H9 (cell line): ENCODE measurements at regions not wholly inside any gene's neighbourhood (a gene's known extent, or its start where the extent isn't known, plus 50 kb on each side); places are given as distances from the start of the nearest gene placed in this dataset.

Source experiments
- DNase-seq: peaks from one replicate; pipeline ENCODE4 v3.0.0-alpha.2; 2017
- H2AFZ ChIP-seq: one replicate; pipeline ENCODE4 v1.6.1; 2013; ENCODE audit warnings: mild to moderate bottlenecking, low read length, control low read depth, moderate library complexity
- H2AK5ac ChIP-seq: 2 replicates; pipeline ENCODE4 v1.6.1; 2013; ENCODE audit warnings: low read length, control low read depth, mixed read lengths; ENCODE audit not compliant: insufficient read length
- H2BK120ac ChIP-seq: one replicate; pipeline ENCODE4 v1.6.1; 2013; ENCODE audit warnings: low read depth, mild to moderate bottlenecking, low read length, control low read depth, inconsistent platforms; ENCODE audit not compliant: poor library complexity, severe bottlenecking
- H2BK12ac ChIP-seq: 2 replicates; pipeline ENCODE4 v1.6.1; 2013; ENCODE audit warnings: low read length, control low read depth, mixed read lengths, low read depth; ENCODE audit not compliant: insufficient read length
- H2BK15ac ChIP-seq: 2 replicates; pipeline ENCODE4 v1.6.1; 2013; ENCODE audit warnings: low read depth, low read length, control low read depth
- H2BK20ac ChIP-seq: one replicate; pipeline ENCODE4 v1.6.1; 2013; ENCODE audit warnings: low read depth, mild to moderate bottlenecking, low read length, control low read depth, inconsistent platforms; ENCODE audit not compliant: poor library complexity, severe bottlenecking
- H2BK5ac ChIP-seq: 2 replicates; pipeline ENCODE4 v1.6.1; 2013; ENCODE audit warnings: low read length, control low read depth, mixed read lengths; ENCODE audit not compliant: insufficient read length
- H3K14ac ChIP-seq: 2 replicates; pipeline ENCODE4 v1.6.1; 2013; ENCODE audit warnings: low read length, control low read depth; ENCODE audit not compliant: insufficient read depth
- H3K18ac ChIP-seq: 2 replicates; pipeline ENCODE4 v1.6.1; 2013; ENCODE audit warnings: low read depth, mild to moderate bottlenecking, mixed read lengths, low read length, control low read depth; ENCODE audit not compliant: insufficient read length
- H3K23ac ChIP-seq: 2 replicates; pipeline ENCODE4 v1.6.1; 2013; ENCODE audit warnings: low read length, control low read depth, mixed read lengths, low read depth; ENCODE audit not compliant: insufficient read length
- H3K23me2 ChIP-seq: 2 replicates; pipeline ENCODE4 v1.6.1; 2013; ENCODE audit warnings: low read depth, mild to moderate bottlenecking, mixed read lengths, low read length, control low read depth; ENCODE audit not compliant: insufficient read length, poor library complexity, severe bottlenecking
- H3K27ac ChIP-seq: 2 replicates; pipeline ENCODE4 v1.5.1; 2013; ENCODE audit warnings: low read length, control low read depth, mixed read lengths, low read depth; ENCODE audit not compliant: insufficient read length
- H3K27me3 ChIP-seq: 2 replicates; pipeline ENCODE4 v1.6.1; 2013; ENCODE audit warnings: low read length, control low read depth, inconsistent platforms; ENCODE audit not compliant: insufficient read depth
- H3K4ac ChIP-seq: 2 replicates; pipeline ENCODE4 v1.6.1; 2013; ENCODE audit warnings: low read depth, mild to moderate bottlenecking, control low read depth, inconsistent platforms, low read length, moderate library complexity
- H3K4me1 ChIP-seq: 2 replicates; pipeline ENCODE4 v1.6.1; 2013; ENCODE audit warnings: low read length, control low read depth, inconsistent platforms; ENCODE audit not compliant: insufficient read depth
- H3K4me2 ChIP-seq: 2 replicates; pipeline ENCODE4 v1.6.1; 2013; ENCODE audit warnings: low read length, control low read depth, mixed read lengths; ENCODE audit not compliant: insufficient read length, insufficient read depth
- H3K56ac ChIP-seq: 2 replicates; pipeline ENCODE4 v1.6.1; 2013; ENCODE audit warnings: low read depth, mild to moderate bottlenecking, mixed read lengths, low read length, control low read depth; ENCODE audit not compliant: insufficient read length
- H3K79me1 ChIP-seq: 2 replicates; pipeline ENCODE4 v1.6.1; 2013; ENCODE audit warnings: low read depth, mild to moderate bottlenecking, moderate library complexity, low read length, control low read depth, inconsistent platforms; ENCODE audit not compliant: insufficient read depth, poor library complexity, severe bottlenecking
- H3K79me2 ChIP-seq: 2 replicates; pipeline ENCODE4 v1.6.1; 2013; ENCODE audit warnings: low read length, control low read depth, inconsistent platforms; ENCODE audit not compliant: insufficient read depth
- H3K9ac ChIP-seq: 2 replicates; pipeline ENCODE4 v1.6.1; 2013; ENCODE audit warnings: low read length, control low read depth, mixed read lengths; ENCODE audit not compliant: insufficient read length; ENCODE audit errors: extremely low read depth
- H3K9me3 ChIP-seq: one replicate; pipeline ENCODE4 v1.6.1; 2013; ENCODE audit warnings: low read depth, low read length, inconsistent platforms; ENCODE audit not compliant: control insufficient read depth
- H3T11ph ChIP-seq: one replicate; pipeline ENCODE4 v1.6.1; 2013; ENCODE audit warnings: mild to moderate bottlenecking, low read length, control low read depth, inconsistent platforms
- H4K20me1 ChIP-seq: one replicate; pipeline ENCODE4 v1.6.1; 2013; ENCODE audit not compliant: control insufficient read depth, insufficient read length, insufficient read depth
- H4K5ac ChIP-seq: 2 replicates; pipeline ENCODE4 v1.6.1; 2013; ENCODE audit warnings: low read depth, mild to moderate bottlenecking, mixed read lengths, low read length, control low read depth; ENCODE audit not compliant: insufficient read length
- H4K8ac ChIP-seq: replicated peaks from 2 replicates; pipeline ENCODE4 v1.6.1; 2013; ENCODE audit warnings: low read length, control low read depth, mixed read lengths, low read depth; ENCODE audit not compliant: insufficient read length
- H4K91ac ChIP-seq: 2 replicates; pipeline ENCODE4 v1.6.1; 2013; ENCODE audit warnings: low read depth, mild to moderate bottlenecking, moderate library complexity, mixed read lengths, low read length, control low read depth; ENCODE audit not compliant: insufficient read length
- H3K27ac Mint-ChIP-seq, 3 experiments: 2 replicates in 2 of 3; 3 replicates in 1 of 3; pipeline ENCODE4 v1.8.0; 2020 to 2021; ENCODE audit warnings: mixed read lengths in 3 of 3, mild to moderate bottlenecking in 1 of 3, moderate library complexity in 1 of 3
- H3K27me3 Mint-ChIP-seq: 2 replicates; pipeline ENCODE4 v1.8.0; 2021; ENCODE audit warnings: low read depth, mild to moderate bottlenecking, moderate library complexity, mixed read lengths
- H3K36me3 Mint-ChIP-seq, 3 experiments: 2 replicates in 2 of 3; 3 replicates in 1 of 3; pipeline ENCODE4 v1.8.0; 2020 to 2021; ENCODE audit warnings: low read depth in 3 of 3, mixed read lengths in 3 of 3; ENCODE audit not compliant: insufficient read depth in 1 of 3
- H3K4me1 Mint-ChIP-seq, 2 experiments: 2 replicates each; pipeline ENCODE4 v1.8.0; 2020; ENCODE audit warnings: mixed read lengths in 2 of 2
- H3K4me3 Mint-ChIP-seq, 2 experiments: 2 replicates in 1 of 2; 3 replicates in 1 of 2; pipeline ENCODE4 v1.8.0; 2020 to 2021; ENCODE audit warnings: mild to moderate bottlenecking in 2 of 2, mixed read lengths in 2 of 2, moderate library complexity in 1 of 2
- H3K9me3 Mint-ChIP-seq, 2 experiments: 2 replicates in 1 of 2; 3 replicates in 1 of 2; pipeline ENCODE4 v1.8.0; 2020; ENCODE audit warnings: mild to moderate bottlenecking in 2 of 2, mixed read lengths in 2 of 2, moderate library complexity in 1 of 2
- WGBS: extraction: QIAGEN DNeasy Blood & Tissue Kit; methylation state at CpG from one replicate; pipeline ENCODE4 v1.1.7; 2013; ENCODE audit warnings: missing lambda C conversion rate, low lambda C conversion rate, mixed read lengths; ENCODE audit not compliant: insufficient read length; ENCODE audit errors: extremely low coverage; 5-methylcytosine and 5-hydroxymethylcytosine counted together
- TF ChIP-seq, protein P1 (sequence below): fragments of 200-600 bp; sonication (generic); conservative IDR thresholded peaks from 3 replicates; pipeline ENCODE4 v1.8.0; 2021; ENCODE audit warnings: antibody characterized with exemption, mild to moderate bottlenecking

DNA sequence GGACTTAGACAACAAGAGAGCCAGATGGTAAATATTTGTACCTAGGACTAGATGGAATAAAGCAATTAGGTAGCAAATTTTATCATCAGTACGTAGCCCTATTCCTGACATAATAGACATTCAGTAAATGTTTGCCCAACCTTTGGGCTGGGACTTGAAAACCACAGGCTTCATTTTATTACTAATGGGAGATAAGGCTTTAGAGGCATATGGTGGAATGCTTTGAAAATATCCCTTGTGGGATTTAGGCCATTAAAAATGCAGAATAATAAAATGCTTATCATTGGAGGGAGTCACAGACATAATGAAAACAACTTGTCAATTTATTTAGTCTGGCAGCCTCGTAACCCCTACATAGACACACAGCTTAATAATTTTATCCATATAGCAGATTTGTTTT lies 296.1 kb upstream of the SPAG17 start:
- no CpG with 5 or more reads among the region's 2 CpGs for WGBS
- Histone ChIP-seq H2BK12ac (no peak overlapping the region), H4K20me1 (no peaks in the 10 kb centered on the region), H2BK120ac (no peak overlapping the region), H4K91ac (no peak overlapping the region), H2BK20ac (no peak overlapping the region), H2BK5ac (no peak overlapping the region), H3K9ac (no peak overlapping the region), H3K79me1 (no peaks in the 10 kb centered on the region), H4K8ac (no peak overlapping the region), H3K4ac (no peak overlapping the region), H3K18ac (no peak overlapping the region), H3K4me2 (no peak overlapping the region), H3K4me1 (peaks cover 12% of the 10 kb centered on the region), H3K9me3 (no peaks in the 10 kb centered on the region), H3K27ac (no peak overlapping the region), H3K27me3 (no peaks in the 10 kb centered on the region), H4K5ac (no peak overlapping the region), H3K23me2 (no peaks in the 10 kb centered on the region), H2BK15ac (no peak overlapping the region), H2AK5ac (no peak overlapping the region), H3K79me2 (no peaks in the 10 kb centered on the region), H3T11ph (no peak overlapping the region), H2AFZ (no peak overlapping the region), H3K23ac (no peak overlapping the region), H3K56ac (no peak overlapping the region), H3K14ac (no peak overlapping the region)
- Mint-ChIP-seq H3K4me3 (no peak overlapping the region), H3K27me3 (no peaks in the 10 kb centered on the region), H3K36me3 (no peaks in the 10 kb centered on the region), H3K27ac (no peak overlapping the region), H3K9me3 (no peaks in the 10 kb centered on the region; a peak in 2 of 5 replicates), H3K4me1 (peaks cover 23 to 31% of the 10 kb centered on the region in 2 experiments)
- TF ChIP-seq, protein P1, sequence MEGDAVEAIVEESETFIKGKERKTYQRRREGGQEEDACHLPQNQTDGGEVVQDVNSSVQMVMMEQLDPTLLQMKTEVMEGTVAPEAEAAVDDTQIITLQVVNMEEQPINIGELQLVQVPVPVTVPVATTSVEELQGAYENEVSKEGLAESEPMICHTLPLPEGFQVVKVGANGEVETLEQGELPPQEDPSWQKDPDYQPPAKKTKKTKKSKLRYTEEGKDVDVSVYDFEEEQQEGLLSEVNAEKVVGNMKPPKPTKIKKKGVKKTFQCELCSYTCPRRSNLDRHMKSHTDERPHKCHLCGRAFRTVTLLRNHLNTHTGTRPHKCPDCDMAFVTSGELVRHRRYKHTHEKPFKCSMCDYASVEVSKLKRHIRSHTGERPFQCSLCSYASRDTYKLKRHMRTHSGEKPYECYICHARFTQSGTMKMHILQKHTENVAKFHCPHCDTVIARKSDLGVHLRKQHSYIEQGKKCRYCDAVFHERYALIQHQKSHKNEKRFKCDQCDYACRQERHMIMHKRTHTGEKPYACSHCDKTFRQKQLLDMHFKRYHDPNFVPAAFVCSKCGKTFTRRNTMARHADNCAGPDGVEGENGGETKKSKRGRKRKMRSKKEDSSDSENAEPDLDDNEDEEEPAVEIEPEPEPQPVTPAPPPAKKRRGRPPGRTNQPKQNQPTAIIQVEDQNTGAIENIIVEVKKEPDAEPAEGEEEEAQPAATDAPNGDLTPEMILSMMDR = no peak
- no peak for DNase-seq
